A549 (cell line): ENCODE measurements at regions not wholly inside any gene's neighbourhood (a gene's known extent, or its start where the extent isn't known, plus 50 kb on each side); places are given as distances from the start of the nearest gene placed in this dataset.

ENCODE experiments used
- ATAC-seq, 2 experiments: fragments of 200-7000 bp in 1 of 2; fragments of >200 bp in 1 of 2; cut with Nextera tagmentation in 1 of 2; cut with Tn5 transposase in 1 of 2; 3 replicates each; pipeline versions ENCODE4 v1.8.0 to v1.9.1; 2018 to 2020; ENCODE audit warnings: mild to moderate bottlenecking in 1 of 2, moderate library complexity in 1 of 2
- CTCF ChIA-PET: fragments of 300-600 bp; sonication (Branson Sonifier 250); formaldehyde crosslinking; extraction: SDS; loops from one replicate; lab custom pipeline; 2021; ENCODE audit warnings: antibody characterized with exemption, inconsistent platforms; lab: Yijun Ruan, JAX
- POLR2A ChIA-PET: fragments of 350-600 bp; formaldehyde crosslinking; extraction: SDS; loops from one replicate; lab custom pipeline; 2021; ENCODE audit warnings: antibody characterized with exemption, inconsistent platforms; lab: Yijun Ruan, JAX
- DNase-seq, 2 experiments: peaks; one replicate each; pipeline versions ENCODE4 v3.0.0 to v3.0.0-alpha.2; 2011 to 2016; ENCODE audit warnings: low read depth in 1 of 2, low spot score in 1 of 2
- FAIRE-seq: peaks from 2 replicates; lab custom pipeline; 2011; peaks lifted over from hg19 to GRCh38; lab: Jason Lieb, UNC
- H3K27ac ChIP-seq, 2 experiments: fragments of >200 bp; sonication (Bioruptor Twin); formaldehyde crosslinking; 3 replicates each; pipeline ENCODE4 v1.5.1; 2016 to 2017
- H3K4me1 ChIP-seq: fragments of >200 bp; sonication (Bioruptor Twin); formaldehyde crosslinking; 3 replicates; pipeline ENCODE4 v1.6.1; 2016
- H3K4me2 ChIP-seq: fragments of >200 bp; sonication (Bioruptor Twin); formaldehyde crosslinking; 3 replicates; pipeline ENCODE4 v1.6.1; 2016
- H3K4me3 ChIP-seq: fragments of >200 bp; sonication (Bioruptor Twin); formaldehyde crosslinking; 3 replicates; pipeline ENCODE4 v1.5.1; 2016
- H3K9me3 ChIP-seq: fragments of >200 bp; sonication (Bioruptor Twin); formaldehyde crosslinking; 3 replicates; pipeline ENCODE4 v1.6.1; 2016
- BHLHE40 ChIP-seq: IDR thresholded peaks from 2 replicates; pipeline ENCODE4 v1.6.1; 2012; ENCODE audit warnings: low read depth, low read length, inconsistent platforms
- CBX2 ChIP-seq: fragments of 200-600 bp; sonication (generic); IDR thresholded peaks from 2 replicates; pipeline ENCODE4 v1.6.1; 2016; ENCODE audit warnings: low read depth, mild to moderate bottlenecking, borderline replicate concordance
- CBX8 ChIP-seq: fragments of 200-600 bp; sonication (generic); IDR thresholded peaks from 2 replicates; pipeline ENCODE4 v1.6.1; 2016
- CEBPB ChIP-seq, 2 experiments: fragments of >200 bp in 1 of 2; sonication (Bioruptor Twin) in 1 of 2; formaldehyde crosslinking in 1 of 2; IDR thresholded peaks; 2 replicates each; pipeline ENCODE4 v1.6.1; 2012 to 2016
- CHD2 ChIP-seq: fragments of 150-350 bp; IDR thresholded peaks from 2 replicates; pipeline ENCODE4 v1.6.1; 2014; ENCODE audit warnings: low read length; ENCODE audit not compliant: partially characterized antibody
- EHF ChIP-seq: fragments of 250-450 bp; sonication (Bioruptor Pico); IDR thresholded peaks from 2 replicates; pipeline ENCODE4 v1.5.0; 2020; ENCODE audit warnings: mild to moderate bottlenecking
- EP300 ChIP-seq, 2 experiments: fragments of >200 bp; sonication (Bioruptor Twin); formaldehyde crosslinking; IDR thresholded peaks; 2 replicates in 1 of 2; 3 replicates in 1 of 2; pipeline ENCODE4 v1.6.1; 2016 to 2017
- ESRRA ChIP-seq: fragments of 150-350 bp; IDR thresholded peaks from 2 replicates; pipeline ENCODE4 v1.6.1; 2014; ENCODE audit warnings: mild to moderate bottlenecking, low read length, borderline replicate concordance
- FOSB ChIP-seq: fragments of 250-450 bp; sonication (Bioruptor Pico); IDR thresholded peaks from 2 replicates; pipeline ENCODE4 v1.5.0; 2020; ENCODE audit warnings: mild to moderate bottlenecking, moderate library complexity
- FOSL2 ChIP-seq, 2 experiments: fragments of 450-650 bp in 1 of 2; fragments of >200 bp in 1 of 2; sonication (Bioruptor Twin) in 1 of 2; formaldehyde crosslinking; IDR thresholded peaks; 2 replicates each; pipeline versions ENCODE4 v1.5.0 to v1.6.1; 2016 to 2020; ENCODE audit warnings: mild to moderate bottlenecking in 1 of 2, moderate library complexity in 1 of 2
- FOXS1 ChIP-seq: fragments of 250-450 bp; sonication (Bioruptor Pico); IDR thresholded peaks from 2 replicates; pipeline ENCODE4 v1.5.0; 2020; ENCODE audit warnings: mild to moderate bottlenecking, moderate library complexity
- GATA3 ChIP-seq: IDR thresholded peaks from 2 replicates; pipeline ENCODE4 v1.6.1; 2012; ENCODE audit warnings: borderline replicate concordance
- HEYL ChIP-seq: fragments of 250-450 bp; sonication (Bioruptor Pico); IDR thresholded peaks from 2 replicates; pipeline ENCODE4 v1.8.0; 2021; ENCODE audit warnings: mild to moderate bottlenecking, moderate library complexity
- HOXA7 ChIP-seq: fragments of 250-450 bp; sonication (Bioruptor Pico); IDR thresholded peaks from 2 replicates; pipeline ENCODE4 v1.5.0; 2020; ENCODE audit warnings: mild to moderate bottlenecking, moderate library complexity
- HOXB5 ChIP-seq: fragments of 250-450 bp; sonication (Bioruptor Pico); IDR thresholded peaks from 2 replicates; pipeline ENCODE4 v1.5.0; 2020; ENCODE audit warnings: mild to moderate bottlenecking, moderate library complexity
- JUNB ChIP-seq: fragments of >200 bp; sonication (Bioruptor Twin); formaldehyde crosslinking; IDR thresholded peaks from 2 replicates; pipeline ENCODE4 v1.6.1; 2016
- KDM1A ChIP-seq: fragments of 200-600 bp; sonication (generic); IDR thresholded peaks from 2 replicates; pipeline ENCODE4 v1.6.1; 2016; ENCODE audit warnings: low read depth, mild to moderate bottlenecking
- MAFK ChIP-seq: fragments of 450-650 bp; IDR thresholded peaks from 2 replicates; pipeline ENCODE4 v1.6.1; 2014; ENCODE audit not compliant: partially characterized antibody
- MAX ChIP-seq: IDR thresholded peaks from 2 replicates; pipeline ENCODE4 v1.6.1; 2012
- MAZ ChIP-seq: fragments of 150-350 bp; IDR thresholded peaks from 2 replicates; pipeline ENCODE4 v1.6.1; 2014; ENCODE audit warnings: antibody characterized with exemption, low read depth, low read length, borderline replicate concordance
- NPAS2 ChIP-seq: fragments of 250-450 bp; sonication (Bioruptor Pico); IDR thresholded peaks from 2 replicates; pipeline ENCODE4 v1.8.0; 2022; ENCODE audit warnings: mild to moderate bottlenecking, moderate library complexity, borderline replicate concordance
- NR3C1 ChIP-seq: fragments of >200 bp; sonication (Bioruptor Twin); formaldehyde crosslinking; IDR thresholded peaks from 3 replicates; pipeline ENCODE4 v1.6.1; 2017
- POLR2A ChIP-seq: IDR thresholded peaks from 2 replicates; pipeline ENCODE4 v1.6.1; 2012; ENCODE audit warnings: mild to moderate bottlenecking, low read length
- RAD21 ChIP-seq, 2 experiments: fragments of >200 bp in 1 of 2; sonication (Bioruptor Twin) in 1 of 2; formaldehyde crosslinking in 1 of 2; IDR thresholded peaks in 1 of 2; conservative IDR thresholded peaks in 1 of 2; 2 replicates in 1 of 2; 3 replicates in 1 of 2; pipeline ENCODE4 v1.6.1; 2012 to 2018; ENCODE audit warnings: inconsistent platforms in 1 of 2
- RARB ChIP-seq: fragments of 250-450 bp; sonication (Bioruptor Pico); IDR thresholded peaks from 2 replicates; pipeline ENCODE4 v1.8.0; 2021; ENCODE audit warnings: mild to moderate bottlenecking, moderate library complexity
- RFX5 ChIP-seq: fragments of 450-650 bp; IDR thresholded peaks from 2 replicates; pipeline ENCODE4 v1.7.1; 2014; ENCODE audit warnings: antibody characterized with exemption, mild to moderate bottlenecking, moderate library complexity
- RNF2 ChIP-seq: fragments of 200-600 bp; sonication (generic); IDR thresholded peaks from 2 replicates; pipeline ENCODE4 v1.6.1; 2016; ENCODE audit warnings: low read depth, mild to moderate bottlenecking, antibody characterized with exemption, moderate library complexity, borderline replicate concordance
- SREBF2 ChIP-seq: fragments of 450-650 bp; IDR thresholded peaks from 2 replicates; pipeline ENCODE4 v1.6.1; 2014; ENCODE audit warnings: mild to moderate bottlenecking, moderate library complexity
- TFCP2L1 ChIP-seq: fragments of 250-450 bp; sonication (Bioruptor Pico); IDR thresholded peaks from 2 replicates; pipeline ENCODE4 v1.5.0; 2021; ENCODE audit warnings: mild to moderate bottlenecking
- ZFP36 ChIP-seq: fragments of 450-650 bp; IDR thresholded peaks from 2 replicates; pipeline ENCODE4 v1.6.1; 2014; ENCODE audit warnings: borderline replicate concordance; ENCODE audit not compliant: partially characterized antibody
- ZNF302 ChIP-seq: fragments of 250-450 bp; sonication (Bioruptor Pico); IDR thresholded peaks from 2 replicates; pipeline ENCODE4 v1.9.0; 2021; ENCODE audit warnings: inconsistent platforms, mild to moderate bottlenecking, moderate library complexity
- ZSCAN20 ChIP-seq: fragments of 250-450 bp; sonication (Bioruptor Pico); IDR thresholded peaks from 2 replicates; pipeline ENCODE4 v1.8.0; 2022; ENCODE audit warnings: mild to moderate bottlenecking, moderate library complexity
- WGBS: methylation state at CpG from one replicate; pipeline ENCODE4 v1.1.6; 2017; ENCODE audit errors: missing lambda C conversion rate; 5-methylcytosine and 5-hydroxymethylcytosine counted together
- TF ChIP-seq, protein P1 (sequence below): fragments of 200-600 bp; sonication (generic); IDR thresholded peaks from 2 replicates; pipeline ENCODE4 v1.6.1; 2016; ENCODE audit warnings: antibody characterized with exemption, mild to moderate bottlenecking, moderate library complexity
- TF ChIP-seq, protein P2 (sequence below): fragments of >200 bp; sonication (Bioruptor Twin); formaldehyde crosslinking; IDR thresholded peaks from 2 replicates; pipeline ENCODE4 v1.6.1; 2016
- TF ChIP-seq, protein P3 (sequence below): IDR thresholded peaks from 2 replicates; pipeline ENCODE4 v1.6.1; 2012

DNA sequence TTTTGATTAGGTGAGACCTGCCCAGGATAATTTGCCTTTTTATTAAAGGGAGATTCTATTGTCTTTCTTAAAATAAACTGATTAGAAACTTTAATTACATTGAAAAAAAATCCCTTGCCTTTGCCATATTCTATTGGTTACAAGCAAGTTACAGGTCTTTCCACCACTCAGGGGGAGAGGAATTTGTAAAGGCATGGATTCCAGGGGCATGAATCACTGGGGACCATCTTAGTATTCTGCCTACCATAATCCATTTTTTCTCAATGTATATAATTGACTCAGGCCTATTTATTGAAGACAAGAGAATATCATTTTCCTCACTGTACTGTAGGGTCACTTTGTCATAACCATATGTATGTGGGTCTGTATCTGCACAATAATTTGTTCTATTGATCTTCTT lies 124.3 kb upstream of the PDE4B start:
- TF ChIP-seq EP300 (IDR thresholded peaks at IDR 0.05) (no peak), BHLHE40 (no peak), FOXS1 (CRISPR knock-in tag) (no peak), CBX2 (no peak), TFCP2L1 (CRISPR knock-in tag) (no peak), MAX (no peak), SREBF2 (no peak), RNF2 (no peak), NR3C1 (no peak), ZNF302 (CRISPR knock-in tag) (no peak), CBX8 (no peak), RFX5 (no peak), FOSB (CRISPR knock-in tag) (no peak), RARB (CRISPR knock-in tag) (no peak), MAFK (no peak), HOXA7 (no peak), JUNB (no peak)
- TF ChIP-seq, protein P1, sequence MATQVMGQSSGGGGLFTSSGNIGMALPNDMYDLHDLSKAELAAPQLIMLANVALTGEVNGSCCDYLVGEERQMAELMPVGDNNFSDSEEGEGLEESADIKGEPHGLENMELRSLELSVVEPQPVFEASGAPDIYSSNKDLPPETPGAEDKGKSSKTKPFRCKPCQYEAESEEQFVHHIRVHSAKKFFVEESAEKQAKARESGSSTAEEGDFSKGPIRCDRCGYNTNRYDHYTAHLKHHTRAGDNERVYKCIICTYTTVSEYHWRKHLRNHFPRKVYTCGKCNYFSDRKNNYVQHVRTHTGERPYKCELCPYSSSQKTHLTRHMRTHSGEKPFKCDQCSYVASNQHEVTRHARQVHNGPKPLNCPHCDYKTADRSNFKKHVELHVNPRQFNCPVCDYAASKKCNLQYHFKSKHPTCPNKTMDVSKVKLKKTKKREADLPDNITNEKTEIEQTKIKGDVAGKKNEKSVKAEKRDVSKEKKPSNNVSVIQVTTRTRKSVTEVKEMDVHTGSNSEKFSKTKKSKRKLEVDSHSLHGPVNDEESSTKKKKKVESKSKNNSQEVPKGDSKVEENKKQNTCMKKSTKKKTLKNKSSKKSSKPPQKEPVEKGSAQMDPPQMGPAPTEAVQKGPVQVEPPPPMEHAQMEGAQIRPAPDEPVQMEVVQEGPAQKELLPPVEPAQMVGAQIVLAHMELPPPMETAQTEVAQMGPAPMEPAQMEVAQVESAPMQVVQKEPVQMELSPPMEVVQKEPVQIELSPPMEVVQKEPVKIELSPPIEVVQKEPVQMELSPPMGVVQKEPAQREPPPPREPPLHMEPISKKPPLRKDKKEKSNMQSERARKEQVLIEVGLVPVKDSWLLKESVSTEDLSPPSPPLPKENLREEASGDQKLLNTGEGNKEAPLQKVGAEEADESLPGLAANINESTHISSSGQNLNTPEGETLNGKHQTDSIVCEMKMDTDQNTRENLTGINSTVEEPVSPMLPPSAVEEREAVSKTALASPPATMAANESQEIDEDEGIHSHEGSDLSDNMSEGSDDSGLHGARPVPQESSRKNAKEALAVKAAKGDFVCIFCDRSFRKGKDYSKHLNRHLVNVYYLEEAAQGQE = no peak
- TF ChIP-seq, protein P2, sequence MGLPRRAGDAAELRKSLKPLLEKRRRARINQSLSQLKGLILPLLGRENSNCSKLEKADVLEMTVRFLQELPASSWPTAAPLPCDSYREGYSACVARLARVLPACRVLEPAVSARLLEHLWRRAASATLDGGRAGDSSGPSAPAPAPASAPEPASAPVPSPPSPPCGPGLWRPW = no peak
- TF ChIP-seq, protein P3, sequence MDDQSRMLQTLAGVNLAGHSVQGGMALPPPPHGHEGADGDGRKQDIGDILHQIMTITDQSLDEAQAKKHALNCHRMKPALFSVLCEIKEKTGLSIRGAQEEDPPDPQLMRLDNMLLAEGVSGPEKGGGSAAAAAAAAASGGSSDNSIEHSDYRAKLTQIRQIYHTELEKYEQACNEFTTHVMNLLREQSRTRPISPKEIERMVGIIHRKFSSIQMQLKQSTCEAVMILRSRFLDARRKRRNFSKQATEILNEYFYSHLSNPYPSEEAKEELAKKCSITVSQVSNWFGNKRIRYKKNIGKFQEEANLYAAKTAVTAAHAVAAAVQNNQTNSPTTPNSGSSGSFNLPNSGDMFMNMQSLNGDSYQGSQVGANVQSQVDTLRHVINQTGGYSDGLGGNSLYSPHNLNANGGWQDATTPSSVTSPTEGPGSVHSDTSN = no peak
- H3K4me1 ChIP-seq = no peaks in the 10 kb centered on the region
- FAIRE-seq (no peak), ATAC-seq (no peak), DNase-seq (no peak)
- H3K27ac ChIP-seq = no peak overlapping the region
- ChIA-PET CTCF (interaction anchor here (1.8 kb wide), 1 partner anchor 19 kb away, joined by 6 read pairs; no protein-coding TSS in a partner anchor), POLR2A (no interaction called here)
- no peak overlapping the region for H3K4me2 ChIP-seq
- H3K9me3 ChIP-seq = no peaks in the 10 kb centered on the region
- H3K4me3 ChIP-seq = no peak overlapping the region

DNA sequence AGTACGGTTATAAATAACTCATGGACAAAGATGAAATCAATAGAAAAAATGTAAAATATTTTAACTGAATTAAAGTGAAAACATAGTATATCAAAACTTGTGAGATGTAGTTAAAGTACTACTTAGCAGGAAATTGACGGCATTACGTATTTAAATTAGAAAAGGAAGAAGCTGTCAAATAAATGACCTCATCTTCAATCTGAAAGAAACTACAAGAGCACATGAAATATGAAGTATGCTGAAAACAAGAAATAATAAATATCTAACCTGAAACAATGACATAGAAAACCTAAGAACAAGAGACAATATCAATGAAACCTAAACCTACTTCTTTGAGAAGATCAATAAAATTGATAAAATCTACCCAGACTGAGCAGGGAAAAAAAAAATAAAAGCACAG lies 122.2 kb upstream of the PDE4B start:
- CTCF ChIA-PET = no interaction called here

More for the DNA sequence above, 122.2 kb upstream of the PDE4B start:
- no peaks in the 10 kb centered on the region for H3K4me1 ChIP-seq
- H3K27ac ChIP-seq = no peak overlapping the region
- DNase-seq (no peak), FAIRE-seq (no peak), ATAC-seq (no peak)
- POLR2A ChIA-PET = no interaction called here
- H3K4me2 ChIP-seq = no peak overlapping the region
- TF ChIP-seq HEYL (CRISPR knock-in tag) (no peak), EP300 (IDR thresholded peaks at IDR 0.05) (no peak), GATA3 (no peak), NR3C1 (no peak), MAZ (no peak), RAD21 (conservative IDR thresholded peaks at IDR 0.05 in 1 of 2, IDR thresholded peaks at IDR 0.05 in 1 of 2) (no peak), NPAS2 (CRISPR knock-in tag) (no peak), FOSB (CRISPR knock-in tag) (no peak), ZSCAN20 (CRISPR knock-in tag) (no peak), EHF (CRISPR knock-in tag) (no peak), CHD2 (no peak), POLR2A (no peak), ESRRA (no peak), TFCP2L1 (CRISPR knock-in tag) (no peak), CEBPB (IDR thresholded peaks at IDR 0.05) (no peak), HOXB5 (CRISPR knock-in tag) (no peak), KDM1A (no peak), CBX8 (no peak), FOSL2 (IDR thresholded peaks at IDR 0.05) (no peak), FOSL2 (CRISPR knock-in tag; IDR thresholded peaks at IDR 0.05) (no peak), ZFP36 (no peak)
- no peak overlapping the region for H3K4me3 ChIP-seq
- 93% methylated on average over 3 of the region's 3 CpGs for WGBS
- no peaks in the 10 kb centered on the region for H3K9me3 ChIP-seq
